ENCODE measurements at regions not wholly inside any gene's neighbourhood (a gene's known extent, or its start where the extent isn't known, plus 50 kb on each side); places are given as distances from the start of the nearest gene placed in this dataset.

GRCh38 chr13:58893396-58893795 is 1261.9 kb downstream of the PCDH17 start:
- Histone ChIP-seq H3K4me3 (replicated peaks; ENCODE audit: low read depth, low read length) (no peak overlapping the region), H3K27me3 (replicated peaks; ENCODE audit: control insufficient read depth, insufficient read depth, low read length) (no peaks in the 10 kb centered on the region), H3K36me3 (ENCODE audit: control insufficient read depth, insufficient read depth, low read length) (no peaks in the 10 kb centered on the region)
- no peak for TF ChIP-seq CTCF (IDR thresholded peaks at IDR 0.05; ENCODE audit: insufficient read depth, low read length, poor library complexity, severe bottlenecking)
- no peak for DNase-seq (ENCODE audit: extremely low read depth, insufficient read length)

- DNase-seq (ENCODE audit: extremely low read depth, insufficient read length) = no peak
- no peak overlapping the region for H3K4me3 ChIP-seq (replicated peaks; ENCODE audit: low read depth, low read length)
- no peaks in the 10 kb centered on the region for H3K27me3 ChIP-seq (replicated peaks; ENCODE audit: control insufficient read depth, insufficient read depth, low read length)
- no peak for TF ChIP-seq CTCF (IDR thresholded peaks at IDR 0.05; ENCODE audit: insufficient read depth, low read length, poor library complexity, severe bottlenecking)
- H3K36me3 ChIP-seq (ENCODE audit: control insufficient read depth, insufficient read depth, low read length) = no peaks in the 10 kb centered on the region
Measured at GRCh38 chr13:58906329-58907007, 1257.3 kb downstream of the DIAPH3 start.

- DNase-seq (ENCODE audit: extremely low read depth, insufficient read length) = no peak
- TF ChIP-seq CTCF (IDR thresholded peaks at IDR 0.05; ENCODE audit: insufficient read depth, low read length, poor library complexity, severe bottlenecking) = no peak
- Histone ChIP-seq H3K4me3 (replicated peaks; ENCODE audit: low read depth, low read length) (no peak overlapping the region), H3K36me3 (ENCODE audit: control insufficient read depth, insufficient read depth, low read length) (no peaks in the 10 kb centered on the region), H3K27me3 (replicated peaks; ENCODE audit: control insufficient read depth, insufficient read depth, low read length) (no peaks in the 10 kb centered on the region)
Measured at GRCh38 chr13:58907347-58907746, 1256.4 kb downstream of the DIAPH3 start.

GRCh38 chr13:58908019-58908679 is 1255.6 kb downstream of the DIAPH3 start:
- no peak for DNase-seq (ENCODE audit: extremely low read depth, insufficient read length)
- no peak for TF ChIP-seq CTCF (IDR thresholded peaks at IDR 0.05; ENCODE audit: insufficient read depth, low read length, poor library complexity, severe bottlenecking)
- Histone ChIP-seq H3K4me3 (replicated peaks; ENCODE audit: low read depth, low read length) (no peak overlapping the region), H3K27me3 (replicated peaks; ENCODE audit: control insufficient read depth, insufficient read depth, low read length) (no peaks in the 10 kb centered on the region), H3K36me3 (ENCODE audit: control insufficient read depth, insufficient read depth, low read length) (no peaks in the 10 kb centered on the region)

- TF ChIP-seq CTCF (IDR thresholded peaks at IDR 0.05; ENCODE audit: insufficient read depth, low read length, poor library complexity, severe bottlenecking) = no peak
- H3K4me3 ChIP-seq (replicated peaks; ENCODE audit: low read depth, low read length) = no peak overlapping the region
- H3K27me3 ChIP-seq (replicated peaks; ENCODE audit: control insufficient read depth, insufficient read depth, low read length) = no peaks in the 10 kb centered on the region
- no peak for DNase-seq (ENCODE audit: extremely low read depth, insufficient read length)
- H3K36me3 ChIP-seq (ENCODE audit: control insufficient read depth, insufficient read depth, low read length) = no peaks in the 10 kb centered on the region
Measured at GRCh38 chr13:58919551-58919950, 1244.2 kb downstream of the DIAPH3 start.

Measured in GM06990 (cell line).